ENCODE measurements at regions not wholly inside any gene's neighbourhood (a gene's known extent, or its start where the extent isn't known, plus 50 kb on each side); places are given as distances from the start of the nearest gene placed in this dataset.

DNA sequence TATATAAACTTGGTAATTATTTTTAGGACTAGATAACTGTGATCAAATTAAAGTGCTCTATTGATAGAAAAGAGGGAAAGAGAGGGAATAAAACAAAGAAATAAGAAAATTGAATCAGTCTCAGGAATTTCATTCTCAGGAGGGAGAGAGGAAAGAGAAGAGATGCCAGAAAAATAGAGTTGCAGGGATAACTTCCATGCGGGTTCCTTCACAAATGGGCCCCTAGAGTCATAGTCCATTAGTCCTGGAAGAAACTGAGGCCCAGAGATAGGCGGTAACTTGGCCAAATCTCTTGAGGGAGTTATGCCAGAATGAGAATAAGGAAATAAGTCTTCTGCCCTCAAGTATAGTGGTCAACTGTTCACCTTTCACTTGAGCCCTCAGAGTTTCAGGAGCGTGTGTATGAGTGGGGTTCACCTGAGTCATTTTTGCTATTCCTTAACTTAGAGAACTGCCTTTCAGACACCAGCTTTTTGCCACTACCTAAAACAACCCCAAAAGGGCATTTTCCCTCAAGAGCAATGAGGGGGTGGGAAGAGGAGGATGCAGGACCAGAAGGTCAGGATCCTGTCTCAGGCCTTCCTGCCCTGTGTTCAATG is 192.6 kb downstream of the MEX3B start:
- TF ChIP-seq, protein P1, sequence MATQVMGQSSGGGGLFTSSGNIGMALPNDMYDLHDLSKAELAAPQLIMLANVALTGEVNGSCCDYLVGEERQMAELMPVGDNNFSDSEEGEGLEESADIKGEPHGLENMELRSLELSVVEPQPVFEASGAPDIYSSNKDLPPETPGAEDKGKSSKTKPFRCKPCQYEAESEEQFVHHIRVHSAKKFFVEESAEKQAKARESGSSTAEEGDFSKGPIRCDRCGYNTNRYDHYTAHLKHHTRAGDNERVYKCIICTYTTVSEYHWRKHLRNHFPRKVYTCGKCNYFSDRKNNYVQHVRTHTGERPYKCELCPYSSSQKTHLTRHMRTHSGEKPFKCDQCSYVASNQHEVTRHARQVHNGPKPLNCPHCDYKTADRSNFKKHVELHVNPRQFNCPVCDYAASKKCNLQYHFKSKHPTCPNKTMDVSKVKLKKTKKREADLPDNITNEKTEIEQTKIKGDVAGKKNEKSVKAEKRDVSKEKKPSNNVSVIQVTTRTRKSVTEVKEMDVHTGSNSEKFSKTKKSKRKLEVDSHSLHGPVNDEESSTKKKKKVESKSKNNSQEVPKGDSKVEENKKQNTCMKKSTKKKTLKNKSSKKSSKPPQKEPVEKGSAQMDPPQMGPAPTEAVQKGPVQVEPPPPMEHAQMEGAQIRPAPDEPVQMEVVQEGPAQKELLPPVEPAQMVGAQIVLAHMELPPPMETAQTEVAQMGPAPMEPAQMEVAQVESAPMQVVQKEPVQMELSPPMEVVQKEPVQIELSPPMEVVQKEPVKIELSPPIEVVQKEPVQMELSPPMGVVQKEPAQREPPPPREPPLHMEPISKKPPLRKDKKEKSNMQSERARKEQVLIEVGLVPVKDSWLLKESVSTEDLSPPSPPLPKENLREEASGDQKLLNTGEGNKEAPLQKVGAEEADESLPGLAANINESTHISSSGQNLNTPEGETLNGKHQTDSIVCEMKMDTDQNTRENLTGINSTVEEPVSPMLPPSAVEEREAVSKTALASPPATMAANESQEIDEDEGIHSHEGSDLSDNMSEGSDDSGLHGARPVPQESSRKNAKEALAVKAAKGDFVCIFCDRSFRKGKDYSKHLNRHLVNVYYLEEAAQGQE (IDR thresholded peaks at IDR 0.05; ENCODE audit: insufficient read depth in 1 of 2, low read depth in 2 of 2, low read length in 2 of 2), result no peak
- TF ChIP-seq POLR2AphosphoS5 (IDR thresholded peaks at IDR 0.05; ENCODE audit: low read depth, low read length) (no peak), FOXP2 (optimal IDR thresholded peaks at IDR 0.05; ENCODE audit: borderline replicate concordance, extremely low read depth, extremely low read length, insufficient read depth) (no peak), TAF1 (IDR thresholded peaks at IDR 0.05; ENCODE audit: borderline replicate concordance, insufficient read depth, low read length) (no peak)

All from PFSK-1 (cell line).